MCF 10A (cell line): ENCODE measurements at regions not wholly inside any gene's neighbourhood (a gene's known extent, or its start where the extent isn't known, plus 50 kb on each side); places are given as distances from the start of the nearest gene placed in this dataset.

Source experiments
- BruUV-seq: library from RNA; stranded (reverse); fragments of 400-500 nt; replicated peaks from 2 replicates; lab custom pipeline; 2021; lab: Mats Ljungman, UMichigan
- CTCF ChIA-PET: fragments of 300-600 bp; sonication (Branson Sonifier 250); formaldehyde crosslinking; extraction: SDS; loops from one replicate; lab custom pipeline; 2021; ENCODE audit warnings: antibody characterized with exemption, inconsistent platforms; lab: Yijun Ruan, JAX
- POLR2A ChIA-PET: fragments of 300-600, 350-650 bp; sonication (Branson Sonifier 250); formaldehyde crosslinking; extraction: SDS; loops from one replicate; lab custom pipeline; 2020; ENCODE audit warnings: antibody characterized with exemption, inconsistent platforms; lab: Yijun Ruan, JAX
- DNase-seq: peaks from one replicate; pipeline ENCODE4 v3.0.0-alpha.2; 2018; ENCODE audit not compliant: unreplicated experiment
- H3K27ac Mint-ChIP-seq: one replicate; pipeline ENCODE4 v1.8.0; 2022; ENCODE audit warnings: mild to moderate bottlenecking, low read depth, mixed read lengths; ENCODE audit not compliant: unreplicated experiment
- H3K27me3 Mint-ChIP-seq: one replicate; pipeline ENCODE4 v1.8.0; 2022; ENCODE audit warnings: mixed read lengths; ENCODE audit not compliant: insufficient read depth, unreplicated experiment
- H3K36me3 Mint-ChIP-seq: one replicate; pipeline ENCODE4 v1.8.0; 2022; ENCODE audit warnings: mild to moderate bottlenecking, moderate library complexity, mixed read lengths; ENCODE audit not compliant: insufficient read depth, unreplicated experiment
- H3K4me1 Mint-ChIP-seq: one replicate; pipeline ENCODE4 v1.8.0; 2022; ENCODE audit warnings: mixed read lengths; ENCODE audit not compliant: insufficient read depth, unreplicated experiment
- H3K4me3 Mint-ChIP-seq: one replicate; pipeline ENCODE4 v1.8.0; 2022; ENCODE audit warnings: mild to moderate bottlenecking, moderate library complexity, mixed read lengths; ENCODE audit not compliant: unreplicated experiment
- H3K9me3 Mint-ChIP-seq: one replicate; pipeline ENCODE4 v1.8.0; 2022; ENCODE audit warnings: mixed read lengths; ENCODE audit not compliant: unreplicated experiment
- intact Hi-C: fragments of 100-400 bp; cut with micrococcal nuclease; formaldehyde crosslinking; loops from 2 replicates; pipeline ENCODE4 v1.14.1; 2022
- TF ChIP-seq, protein P1 (sequence below): fragments of 200-600 bp; IDR thresholded peaks from one replicate; pipeline ENCODE4 v1.8.0; 2022; ENCODE audit warnings: antibody characterized with exemption, mild to moderate bottlenecking; ENCODE audit not compliant: unreplicated experiment

DNA sequence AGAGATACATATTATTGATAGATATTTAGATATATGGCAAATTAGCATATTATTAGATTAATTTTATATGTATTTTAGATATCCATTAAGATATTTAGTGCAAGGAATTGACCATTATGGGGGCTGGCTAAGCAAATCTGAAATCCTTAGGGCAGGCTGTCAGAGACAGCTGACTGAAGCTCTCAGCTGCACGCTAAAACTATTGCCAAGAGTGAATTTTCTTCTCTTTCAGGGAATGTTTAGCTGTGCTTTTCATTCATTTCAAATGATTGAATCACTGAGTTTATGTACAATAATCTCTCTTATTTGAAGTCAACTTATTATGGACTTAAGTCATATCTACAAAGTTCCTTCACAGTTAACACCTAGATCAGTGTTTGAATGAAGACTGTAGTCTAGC is 566.5 kb downstream of the LRFN5 start:
- H3K4me3 Mint-ChIP-seq: no peak overlapping the region
- CTCF ChIA-PET: no interaction called here
- intact Hi-C loops: no loop called here
- DNase-seq: no peak
- POLR2A ChIA-PET: no interaction called here
- peaks cover 25% of the 10 kb centered on the region for H3K9me3 Mint-ChIP-seq
- no peaks in the 10 kb centered on the region for H3K36me3 Mint-ChIP-seq
- no peaks in the 10 kb centered on the region for H3K27me3 Mint-ChIP-seq
- no peaks in the 10 kb centered on the region for H3K4me1 Mint-ChIP-seq
- TF ChIP-seq, protein P1, sequence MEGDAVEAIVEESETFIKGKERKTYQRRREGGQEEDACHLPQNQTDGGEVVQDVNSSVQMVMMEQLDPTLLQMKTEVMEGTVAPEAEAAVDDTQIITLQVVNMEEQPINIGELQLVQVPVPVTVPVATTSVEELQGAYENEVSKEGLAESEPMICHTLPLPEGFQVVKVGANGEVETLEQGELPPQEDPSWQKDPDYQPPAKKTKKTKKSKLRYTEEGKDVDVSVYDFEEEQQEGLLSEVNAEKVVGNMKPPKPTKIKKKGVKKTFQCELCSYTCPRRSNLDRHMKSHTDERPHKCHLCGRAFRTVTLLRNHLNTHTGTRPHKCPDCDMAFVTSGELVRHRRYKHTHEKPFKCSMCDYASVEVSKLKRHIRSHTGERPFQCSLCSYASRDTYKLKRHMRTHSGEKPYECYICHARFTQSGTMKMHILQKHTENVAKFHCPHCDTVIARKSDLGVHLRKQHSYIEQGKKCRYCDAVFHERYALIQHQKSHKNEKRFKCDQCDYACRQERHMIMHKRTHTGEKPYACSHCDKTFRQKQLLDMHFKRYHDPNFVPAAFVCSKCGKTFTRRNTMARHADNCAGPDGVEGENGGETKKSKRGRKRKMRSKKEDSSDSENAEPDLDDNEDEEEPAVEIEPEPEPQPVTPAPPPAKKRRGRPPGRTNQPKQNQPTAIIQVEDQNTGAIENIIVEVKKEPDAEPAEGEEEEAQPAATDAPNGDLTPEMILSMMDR: no peak
- no TSS peak for BruUV-seq
- no peak overlapping the region for H3K27ac Mint-ChIP-seq

DNA sequence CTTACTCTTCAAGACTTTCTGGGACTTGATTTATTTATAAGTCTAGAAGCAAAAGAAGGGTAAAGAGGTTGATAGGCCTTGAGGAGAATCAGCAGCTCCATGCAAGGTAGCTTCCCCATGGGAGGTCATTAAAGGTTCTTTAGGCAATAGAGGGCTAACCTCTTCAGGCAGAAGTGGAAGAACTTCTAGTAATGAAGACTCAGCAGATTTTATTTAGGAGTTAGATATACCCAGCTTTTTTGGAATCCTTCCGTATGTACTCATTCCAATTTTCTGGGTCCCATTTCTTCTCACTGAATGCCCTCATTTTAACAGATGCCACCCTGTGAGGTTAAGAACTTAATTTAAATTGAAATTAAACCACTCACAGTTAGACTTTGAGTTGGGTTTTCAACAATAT is 565.6 kb downstream of the LRFN5 start:
- H3K4me1 Mint-ChIP-seq: no peaks in the 10 kb centered on the region
- intact Hi-C loops: no loop called here
- POLR2A ChIA-PET: interaction anchor here (0.6 kb wide), 1 partner anchor 135 kb away, joined by 3 read pairs; no protein-coding TSS in a partner anchor
- BruUV-seq: no TSS peak
- no peak for DNase-seq
- H3K4me3 Mint-ChIP-seq: no peak overlapping the region
- CTCF ChIA-PET: interaction anchor here (1.1 kb wide), 1 partner anchor 9 kb away, joined by 3 read pairs; no protein-coding TSS in a partner anchor
- peaks cover 29% of the 10 kb centered on the region for H3K9me3 Mint-ChIP-seq
- no peaks in the 10 kb centered on the region for H3K36me3 Mint-ChIP-seq
- H3K27me3 Mint-ChIP-seq: no peaks in the 10 kb centered on the region
- no peak overlapping the region for H3K27ac Mint-ChIP-seq
- TF ChIP-seq, protein P1: no peak

DNA sequence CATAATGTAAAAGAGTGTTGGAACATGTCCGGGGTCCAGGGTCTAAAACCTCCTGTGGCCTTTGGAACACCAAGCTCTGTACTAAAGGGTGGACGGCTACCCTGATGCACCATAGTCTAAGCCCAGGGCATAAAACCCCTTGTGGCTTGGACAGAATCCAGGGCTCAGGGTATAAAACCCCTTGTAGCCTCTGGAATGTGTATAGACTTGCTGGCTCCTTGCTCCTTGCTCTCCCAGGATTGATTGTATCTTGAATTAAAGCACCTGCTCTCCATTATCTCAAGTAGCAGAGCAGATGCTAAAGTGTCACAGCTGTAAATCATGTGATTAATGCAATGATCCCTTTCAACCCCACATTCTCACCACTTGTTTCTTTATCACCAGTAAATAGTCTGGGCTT is 556.5 kb downstream of the LRFN5 start:
- POLR2A ChIA-PET: interaction anchor here (0.6 to 0.8 kb wide), 2 partner anchors 21 to 29 kb away, joined by 3 read pairs; no protein-coding TSS in a partner anchor
- H3K4me1 Mint-ChIP-seq: no peaks in the 10 kb centered on the region
- TF ChIP-seq, protein P1: no peak
- CTCF ChIA-PET: no interaction called here
- no peak overlapping the region for H3K4me3 Mint-ChIP-seq
- peaks cover 12% of the 10 kb centered on the region for H3K9me3 Mint-ChIP-seq
- BruUV-seq: no TSS peak
- intact Hi-C loops: no loop called here
- no peak for DNase-seq
- H3K36me3 Mint-ChIP-seq: no peaks in the 10 kb centered on the region
- no peaks in the 10 kb centered on the region for H3K27me3 Mint-ChIP-seq
- H3K27ac Mint-ChIP-seq: peak overlapping the region; percentile 1

DNA sequence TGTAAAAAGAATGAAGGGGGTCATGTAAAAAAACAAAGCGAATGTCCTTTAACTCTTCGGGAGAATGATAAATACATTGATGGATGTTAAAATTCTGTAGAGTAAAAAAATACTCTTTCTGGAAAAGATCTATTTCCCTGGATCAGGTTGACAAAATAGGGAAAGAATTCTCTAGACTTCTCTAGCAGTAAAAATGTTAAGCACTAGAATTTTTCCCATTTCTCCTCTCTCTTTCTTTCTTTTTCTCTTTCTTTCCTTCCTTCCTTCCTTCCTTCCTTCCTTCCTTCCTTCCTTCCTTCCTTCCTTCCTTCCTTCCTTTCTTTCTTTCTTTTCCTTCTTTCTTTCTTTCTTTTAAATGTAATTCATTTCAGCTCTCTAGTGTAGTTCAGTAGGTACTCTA is 552.5 kb downstream of the LRFN5 start:
- Mint-ChIP-seq H3K27me3 (no peaks in the 10 kb centered on the region), H3K36me3 (no peaks in the 10 kb centered on the region), H3K4me1 (no peaks in the 10 kb centered on the region), H3K9me3 (no peaks in the 10 kb centered on the region), H3K4me3 (no peak overlapping the region), H3K27ac (no peak overlapping the region)
- intact Hi-C loops: no loop called here
- no peak for DNase-seq
- TF ChIP-seq, protein P1: no peak
- no TSS peak for BruUV-seq
- CTCF ChIA-PET: no interaction called here
- POLR2A ChIA-PET: interaction anchor here (0.7 kb wide), 1 partner anchor 305 kb away, joined by 6 read pairs; no protein-coding TSS in a partner anchor
